ENCODE measurements at regions not wholly inside any gene's neighbourhood (a gene's known extent, or its start where the extent isn't known, plus 50 kb on each side); places are given as distances from the start of the nearest gene placed in this dataset.

DNA sequence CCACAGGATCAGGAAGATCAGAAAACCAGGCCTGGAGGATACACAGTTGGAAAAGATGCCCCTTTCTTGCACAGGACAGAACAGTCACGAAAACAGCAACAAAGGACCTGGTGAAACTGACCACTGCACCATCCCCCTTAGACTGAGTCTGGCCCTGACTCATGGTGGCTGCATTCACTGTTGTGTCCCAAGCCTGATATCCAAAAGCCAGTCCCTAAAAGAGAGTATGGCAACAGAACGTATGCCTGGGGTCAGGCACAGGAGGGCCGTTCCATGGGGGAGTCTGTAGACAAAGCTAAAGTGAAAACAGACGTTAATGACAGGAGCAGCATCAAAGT is 301.1 kb upstream of the NBEA start:
- no peak for ATAC-seq

DNA sequence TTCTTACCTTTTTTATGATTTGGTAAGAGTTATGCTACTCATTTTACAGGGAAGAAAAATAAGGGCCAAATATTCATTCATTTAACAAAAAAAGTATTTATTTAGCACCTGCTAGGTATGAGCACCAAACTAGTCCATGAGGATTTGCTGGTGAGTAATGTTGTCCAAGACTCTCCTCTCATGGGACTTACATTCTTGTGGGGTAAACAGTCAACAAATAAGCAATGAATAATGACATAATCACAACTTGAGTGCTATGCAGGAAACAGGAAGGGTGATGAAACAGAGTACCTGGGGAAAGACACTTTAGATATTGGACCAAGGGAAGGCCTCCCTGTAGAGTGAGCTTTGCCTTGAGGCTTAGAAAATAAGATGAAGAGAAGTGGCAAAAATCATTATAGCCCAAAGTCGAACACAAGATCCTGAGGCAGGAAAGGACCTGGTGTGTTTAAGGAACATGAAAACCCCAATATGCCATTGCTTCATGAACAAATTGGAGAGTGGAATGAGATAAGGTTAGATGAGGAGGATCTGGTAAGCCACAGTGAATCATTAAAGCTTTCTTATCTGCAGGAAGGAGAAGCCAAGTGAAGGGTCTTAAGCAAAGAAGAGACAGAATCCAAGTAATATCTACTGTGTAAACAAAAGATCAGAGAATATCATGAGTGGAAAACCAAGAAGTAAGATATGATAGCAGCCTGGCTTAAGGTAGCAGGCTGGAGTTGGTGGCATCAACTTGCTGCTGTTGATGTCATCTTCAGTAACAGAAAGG is 294.5 kb upstream of the NBEA start:
- no peak for ATAC-seq

DNA sequence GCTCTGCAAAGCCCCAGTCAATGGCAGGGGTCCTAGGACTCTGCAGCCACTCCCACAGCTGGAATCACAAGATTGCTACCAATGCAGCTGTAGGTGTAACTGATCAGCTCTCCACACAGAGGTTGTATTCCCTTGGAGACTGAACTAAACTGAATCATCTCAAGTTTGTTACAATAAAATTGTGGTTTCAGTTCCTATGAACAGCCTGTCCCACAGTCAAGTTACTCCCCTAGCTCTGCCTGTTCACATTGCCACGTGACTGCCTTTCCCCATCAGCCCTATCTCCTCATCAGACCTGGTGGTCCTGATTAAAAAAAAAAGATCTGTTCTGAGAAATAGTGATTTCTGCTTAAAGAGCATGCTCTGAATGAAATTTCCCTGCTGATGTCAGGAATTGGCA is 287.9 kb upstream of the NBEA start:
- no peak for ATAC-seq

GRCh38 chr13:34654647-34655046 is 287.4 kb upstream of the NBEA start:
- ATAC-seq = no peak

- ATAC-seq = no peak
Measured at GRCh38 chr13:34655554-34655953, 286.5 kb upstream of the NBEA start.

GRCh38 chr13:34657716-34658115 is 284.4 kb upstream of the NBEA start:
- no peak for ATAC-seq

DNA sequence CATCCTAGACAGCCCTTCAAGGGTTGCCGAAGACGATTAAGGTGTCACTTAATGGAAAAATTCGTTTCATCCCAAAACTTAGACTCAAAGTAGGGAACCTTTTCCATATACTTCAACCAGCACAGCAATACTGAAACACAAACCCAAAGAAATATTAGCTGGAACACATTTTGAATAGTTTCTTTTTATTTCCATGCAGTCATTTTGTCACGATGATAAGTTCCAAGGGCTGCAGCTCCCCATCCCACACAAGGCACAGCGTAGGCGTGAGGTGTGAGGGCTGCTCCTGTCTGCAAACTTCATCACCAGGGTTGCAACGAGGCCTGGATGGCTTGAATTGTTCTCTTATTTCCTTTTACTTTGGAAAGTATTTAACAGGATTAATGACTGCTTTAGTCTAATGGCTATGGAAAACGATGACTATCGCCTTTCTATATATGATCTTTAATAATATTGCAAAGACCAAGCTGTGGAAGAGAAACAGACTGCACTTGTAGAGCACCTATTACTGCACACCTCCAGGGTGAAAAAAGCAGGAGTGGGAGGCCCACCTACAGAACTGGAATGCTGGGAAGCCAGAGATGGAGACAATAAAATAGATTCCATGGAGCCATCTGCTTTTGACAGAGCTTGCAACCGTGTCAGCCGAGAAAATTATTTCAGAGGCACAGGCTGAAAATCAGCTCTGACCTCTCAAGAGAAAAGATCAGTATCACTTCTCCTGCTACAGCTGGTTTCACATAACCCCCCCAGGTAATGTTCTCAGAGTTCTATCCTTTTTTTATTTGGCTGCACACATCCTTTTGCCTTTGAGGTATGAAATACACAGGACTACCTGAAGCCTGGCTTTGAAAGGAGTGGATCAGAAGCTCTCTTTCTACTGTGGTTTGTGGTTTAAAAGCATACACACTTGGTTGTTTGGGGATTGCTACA is 274.5 kb upstream of the NBEA start:
- no peak for ATAC-seq

DNA sequence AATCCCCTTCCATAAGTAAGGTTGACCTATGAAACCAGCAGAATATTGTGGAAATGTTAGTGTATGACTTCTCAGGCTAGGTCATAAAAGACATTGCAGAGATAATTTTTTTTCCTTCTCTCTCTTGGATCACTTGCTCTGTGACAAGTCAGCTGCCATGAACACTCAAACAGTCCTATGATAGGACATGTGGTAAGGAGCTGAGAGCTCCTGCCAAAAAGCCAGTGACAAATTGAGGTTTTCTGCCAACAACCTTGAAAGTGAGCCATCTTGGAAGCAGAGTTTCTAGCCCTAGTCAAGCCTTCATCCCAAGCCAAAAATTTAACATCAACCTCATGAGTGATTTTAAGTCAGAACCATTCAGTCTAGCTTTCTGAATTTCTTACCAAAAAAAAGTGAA is 270.9 kb upstream of the NBEA start:
- no peak for ATAC-seq

DNA sequence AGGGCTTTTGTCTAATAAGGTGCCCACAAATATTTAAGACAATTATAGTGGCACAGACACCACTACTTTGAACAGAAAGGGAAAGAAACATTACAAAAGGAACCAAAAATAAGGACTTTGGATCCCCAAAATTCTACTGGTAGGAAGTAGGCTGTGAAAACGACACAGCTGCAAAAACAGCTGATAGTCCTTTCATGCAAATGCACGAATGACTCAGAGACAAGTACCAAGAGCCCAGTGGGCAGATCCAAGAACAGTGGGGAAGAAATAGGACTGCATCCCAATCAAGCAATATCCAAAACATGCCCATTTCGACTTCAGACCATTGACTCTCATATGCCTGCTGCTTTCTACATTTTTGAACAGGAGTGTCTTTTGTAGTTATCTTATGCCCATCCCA is 269.4 kb upstream of the NBEA start:
- no peak for ATAC-seq

DNA sequence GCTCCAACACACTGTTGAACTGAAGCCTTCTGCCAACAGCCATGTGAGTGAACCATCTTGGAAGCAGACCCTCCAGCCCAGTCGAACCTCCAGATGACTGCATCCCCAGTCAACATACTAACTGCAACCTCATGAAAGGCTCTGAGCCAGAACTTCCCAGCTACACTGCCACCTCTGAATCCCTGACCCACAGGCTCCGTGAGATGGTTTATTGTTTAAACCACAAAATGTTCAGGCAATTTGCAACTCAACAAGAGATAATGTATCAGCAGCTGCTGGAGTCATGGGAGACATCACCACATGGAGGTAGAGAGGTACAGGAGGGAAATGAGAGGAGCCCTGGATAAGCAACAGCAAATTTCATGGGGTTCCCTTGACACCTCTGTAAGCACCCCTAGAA is 266.4 kb upstream of the NBEA start:
- ATAC-seq = no peak

- no peak for ATAC-seq
Measured at GRCh38 chr13:34678154-34678553, 263.9 kb upstream of the NBEA start.

GRCh38 chr13:34681405-34681955 is 260.6 kb upstream of the NBEA start:
- ATAC-seq = no peak

- ATAC-seq = no peak
Measured at GRCh38 chr13:34695063-34695462, 247.0 kb upstream of the NBEA start.

- no peak for ATAC-seq
Measured at GRCh38 chr13:34696296-34696695, 245.8 kb upstream of the NBEA start.

- no peak for ATAC-seq
Measured at GRCh38 chr13:34696741-34697140, 245.3 kb upstream of the NBEA start.

- no peak for ATAC-seq
Measured at GRCh38 chr13:34698945-34699344, 243.1 kb upstream of the NBEA start.

DNA sequence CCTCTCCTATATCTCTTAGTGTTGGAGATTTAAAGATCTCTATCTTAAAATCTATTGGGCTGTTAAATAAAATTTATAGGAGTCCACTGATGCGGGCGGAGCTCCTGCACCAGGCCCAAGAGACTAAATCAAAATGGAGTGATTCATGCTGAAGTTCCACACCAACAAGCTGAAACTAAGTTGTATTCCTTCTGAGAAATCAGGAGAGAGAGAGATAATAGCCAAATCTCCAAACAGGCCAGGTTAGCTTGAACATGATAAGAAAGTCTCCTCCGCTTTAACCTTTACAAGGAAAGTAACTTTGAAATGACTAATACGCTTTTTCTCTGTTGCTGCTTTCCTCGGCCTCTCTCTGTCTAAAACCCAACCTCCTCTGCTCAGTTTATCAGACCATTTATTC is 241.9 kb upstream of the NBEA start:
- no peak for ATAC-seq

DNA sequence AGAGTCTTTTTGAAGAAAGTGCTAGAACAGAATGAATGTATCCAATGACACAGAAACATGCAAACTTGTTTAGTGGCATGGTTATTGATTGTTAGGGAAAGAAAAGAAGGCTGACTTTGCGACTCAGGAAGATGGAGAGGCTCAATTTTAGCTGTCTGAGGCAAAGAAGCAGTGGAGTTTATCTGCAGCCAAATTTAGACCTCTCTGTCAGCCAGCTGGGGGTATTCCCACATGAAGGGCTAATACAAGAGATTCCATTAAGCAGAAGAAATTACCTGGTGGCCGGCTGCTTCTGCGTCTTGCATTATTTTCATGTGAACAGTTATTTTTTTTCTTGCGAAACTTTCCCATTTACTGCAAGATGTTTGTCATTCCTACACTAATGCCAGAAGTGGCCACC is 240.2 kb upstream of the NBEA start:
- no peak for ATAC-seq

DNA sequence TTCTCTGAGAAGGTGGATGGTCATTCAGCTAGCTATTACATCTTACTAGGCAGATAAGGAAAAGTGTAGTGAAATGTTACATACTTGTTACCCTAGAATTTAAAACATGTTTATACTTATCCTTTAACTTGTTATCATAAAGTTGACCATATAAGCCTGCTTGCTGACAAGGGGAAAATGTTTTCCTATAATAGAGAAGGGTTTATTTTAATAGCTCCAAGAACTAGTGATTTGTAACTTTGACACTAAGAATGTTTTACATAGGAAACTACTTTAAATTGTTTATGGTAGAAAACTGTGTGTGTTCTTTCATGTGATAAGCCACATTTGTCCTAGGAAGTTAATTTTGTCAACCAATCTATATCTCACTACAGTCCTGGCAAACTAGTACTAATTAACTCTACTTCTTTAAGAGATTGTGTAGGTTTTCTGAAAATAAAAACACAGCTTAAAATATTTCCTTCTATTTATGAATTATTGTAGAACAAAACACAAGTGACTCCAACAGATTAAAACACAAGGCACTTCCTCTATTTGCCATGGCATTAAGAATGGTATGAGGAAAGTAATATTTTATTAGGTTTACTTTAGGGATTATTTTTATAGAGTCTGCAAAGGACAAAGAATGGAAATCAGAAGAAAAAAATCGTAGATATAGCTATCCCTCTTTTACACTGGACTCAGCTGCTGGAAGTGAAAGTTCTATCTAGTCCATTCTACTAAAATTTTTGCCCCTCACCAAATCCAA is 233.3 kb upstream of the NBEA start:
- ATAC-seq = no peak

DNA sequence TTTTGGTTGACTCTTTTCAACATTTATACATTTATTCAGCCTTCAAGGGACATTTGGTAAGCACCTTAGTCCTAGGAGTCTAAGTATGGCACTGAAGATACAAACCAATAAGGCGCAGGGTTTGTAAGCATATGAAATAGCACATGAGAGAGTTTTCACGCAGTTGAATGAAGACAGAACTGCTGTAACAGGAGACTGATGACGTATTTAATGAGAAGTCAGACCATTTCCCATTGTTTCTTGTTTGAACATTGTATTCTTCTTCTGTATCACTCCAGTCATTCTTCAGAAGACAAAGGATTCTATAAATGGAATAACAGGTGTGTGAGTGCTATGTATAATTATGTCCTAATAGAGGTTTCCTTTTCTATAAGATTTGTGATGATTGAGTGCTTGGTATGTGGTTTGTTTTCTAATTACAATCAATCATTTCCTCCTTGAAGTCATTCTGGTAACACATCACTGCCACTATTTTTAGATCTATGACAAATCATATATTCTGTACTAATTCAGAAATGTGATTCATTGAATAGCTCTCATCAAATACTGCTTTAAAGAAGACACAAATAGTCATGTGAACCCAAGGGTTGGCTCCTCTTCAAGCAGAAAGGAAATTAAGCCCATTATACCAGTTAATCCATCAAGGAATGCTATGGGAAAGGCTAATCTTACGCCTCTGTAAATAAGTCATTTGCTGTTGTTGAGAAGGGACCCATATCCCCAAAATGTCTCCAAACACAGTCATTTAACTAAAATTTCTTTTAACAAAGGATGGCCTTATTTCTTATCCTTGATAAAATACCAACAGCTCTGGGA is 222.8 kb upstream of the NBEA start:
- ATAC-seq = no peak

DNA sequence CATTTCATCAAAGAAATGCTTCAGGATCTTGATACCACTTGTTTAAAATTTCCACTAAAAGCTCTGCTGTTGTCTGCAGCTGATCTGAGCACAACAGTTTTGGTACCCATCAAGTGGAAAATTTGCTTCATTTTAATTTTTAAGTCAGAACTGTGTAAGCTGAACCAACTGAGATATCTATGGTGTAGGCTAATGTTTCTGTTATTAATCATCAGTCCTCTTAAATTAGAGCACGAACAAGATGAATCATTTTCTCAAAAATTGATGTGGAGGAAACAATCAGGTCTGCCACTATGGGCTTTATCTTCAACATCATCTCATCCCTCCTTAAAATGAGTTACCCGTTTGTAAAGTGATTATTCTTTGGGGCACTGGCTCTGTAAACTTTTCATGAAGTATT is 221.5 kb upstream of the NBEA start:
- ATAC-seq = no peak

Measured in activated CD4-positive, CD25-positive, alpha-beta regulatory T cell treated with anti-CD3 and anti-CD28 coated beads, Interleukin-2, amount 50 U/mL, for 24 hours (primary cell).